NT2/D1 (cell line): ENCODE measurements at regions not wholly inside any gene's neighbourhood (a gene's known extent, or its start where the extent isn't known, plus 50 kb on each side); places are given as distances from the start of the nearest gene placed in this dataset.

Source experiments
- DNase-seq: peaks from one replicate; pipeline ENCODE4 v3.0.0-alpha.2; 2011; ENCODE audit warnings: low read depth, low spot score
- H3K27me3 ChIP-seq: 2 replicates; pipeline ENCODE4 v1.6.0; 2011; ENCODE audit warnings: mild to moderate bottlenecking; ENCODE audit not compliant: insufficient read length, insufficient read depth
- H3K36me3 ChIP-seq: 2 replicates; pipeline ENCODE4 v1.6.1; 2011; ENCODE audit warnings: mild to moderate bottlenecking, low read length, mixed read lengths; ENCODE audit not compliant: insufficient read depth, insufficient read length
- H3K4me1 ChIP-seq: 2 replicates; pipeline ENCODE4 v1.5.1; 2011; ENCODE audit not compliant: insufficient read depth, insufficient read length
- H3K4me3 ChIP-seq: 2 replicates; pipeline ENCODE4 v1.5.1; 2011; ENCODE audit warnings: low read depth; ENCODE audit not compliant: insufficient read length
- H3K9ac ChIP-seq: 2 replicates; pipeline ENCODE4 v1.6.0; 2011; ENCODE audit warnings: low read depth; ENCODE audit not compliant: insufficient read length
- H3K9me3 ChIP-seq: 2 replicates; pipeline ENCODE4 v1.5.1; 2011; ENCODE audit warnings: mild to moderate bottlenecking, low read length; ENCODE audit not compliant: insufficient read depth
- SUZ12 ChIP-seq: IDR thresholded peaks from 2 replicates; pipeline ENCODE4 v1.6.1; 2011; ENCODE audit not compliant: insufficient read length, insufficient read depth; ENCODE audit errors: extremely low read depth
- YY1 ChIP-seq: IDR thresholded peaks from 2 replicates; pipeline ENCODE4 v1.6.1; 2011; ENCODE audit not compliant: insufficient read length, insufficient read depth
- ZNF274 ChIP-seq: IDR thresholded peaks from 2 replicates; pipeline ENCODE4 v1.6.1; 2011; ENCODE audit warnings: mild to moderate bottlenecking, low read depth, low read length

GRCh38 chr10:60508037-60508436 lies 118.4 kb upstream of the ANK3 start:
- Histone ChIP-seq H3K9me3 (no peaks in the 10 kb centered on the region), H3K9ac (no peak overlapping the region), H3K27me3 (no peaks in the 10 kb centered on the region), H3K36me3 (no peaks in the 10 kb centered on the region), H3K4me1 (no peaks in the 10 kb centered on the region), H3K4me3 (no peak overlapping the region)
- DNase-seq: no peak
- TF ChIP-seq YY1 (no peak), ZNF274 (no peak), SUZ12 (no peak)

GRCh38 chr10:60502621-60503020 lies 112.9 kb upstream of the ANK3 start:
- Histone ChIP-seq H3K9ac (no peak overlapping the region), H3K4me1 (no peaks in the 10 kb centered on the region), H3K4me3 (no peak overlapping the region), H3K36me3 (no peaks in the 10 kb centered on the region), H3K27me3 (no peaks in the 10 kb centered on the region), H3K9me3 (no peaks in the 10 kb centered on the region)
- no peak for DNase-seq
- TF ChIP-seq SUZ12 (no peak), ZNF274 (no peak), YY1 (no peak)

GRCh38 chr10:60498985-60499384 lies 109.3 kb upstream of the ANK3 start:
- Histone ChIP-seq H3K27me3 (no peaks in the 10 kb centered on the region), H3K4me1 (no peaks in the 10 kb centered on the region), H3K4me3 (no peak overlapping the region), H3K9ac (no peak overlapping the region), H3K9me3 (no peaks in the 10 kb centered on the region), H3K36me3 (no peaks in the 10 kb centered on the region)
- no peak for DNase-seq
- TF ChIP-seq SUZ12 (no peak), ZNF274 (no peak), YY1 (no peak)

GRCh38 chr10:60497364-60497763 lies 107.7 kb upstream of the ANK3 start:
- Histone ChIP-seq H3K4me3 (no peak overlapping the region), H3K9me3 (no peaks in the 10 kb centered on the region)

GRCh38 chr10:60496181-60496580 lies 106.5 kb upstream of the ANK3 start:
- DNase-seq: no peak
- no peaks in the 10 kb centered on the region for H3K4me1 ChIP-seq
- H3K36me3 ChIP-seq: no peaks in the 10 kb centered on the region
- H3K9me3 ChIP-seq: no peaks in the 10 kb centered on the region
- H3K4me3 ChIP-seq: no peak overlapping the region
- TF ChIP-seq YY1: no peak
- no peak for TF ChIP-seq SUZ12
- no peak for TF ChIP-seq ZNF274
- no peaks in the 10 kb centered on the region for H3K27me3 ChIP-seq
- H3K9ac ChIP-seq: no peak overlapping the region

More at GRCh38 chr10:60497364-60497763, 107.7 kb upstream of the ANK3 start:
- Histone ChIP-seq H3K27me3 (no peaks in the 10 kb centered on the region), H3K9ac (no peak overlapping the region), H3K4me1 (no peaks in the 10 kb centered on the region), H3K36me3 (no peaks in the 10 kb centered on the region)
- TF ChIP-seq ZNF274: no peak
- no peak for TF ChIP-seq SUZ12
- TF ChIP-seq YY1: no peak
- DNase-seq: no peak

- Histone ChIP-seq H3K9ac (no peak overlapping the region), H3K27me3 (no peaks in the 10 kb centered on the region), H3K9me3 (no peaks in the 10 kb centered on the region), H3K4me3 (no peak overlapping the region), H3K36me3 (no peaks in the 10 kb centered on the region), H3K4me1 (no peaks in the 10 kb centered on the region)
- no peak for DNase-seq
- TF ChIP-seq ZNF274 (no peak), SUZ12 (no peak), YY1 (no peak)
These were observed 105.8 kb upstream of the ANK3 start for GRCh38 chr10:60495338-60496055.

- no peak for TF ChIP-seq SUZ12
- no peak for TF ChIP-seq YY1
- no peak for TF ChIP-seq ZNF274
- Histone ChIP-seq H3K4me1 (no peaks in the 10 kb centered on the region), H3K9ac (no peak overlapping the region), H3K4me3 (no peak overlapping the region), H3K27me3 (no peaks in the 10 kb centered on the region), H3K36me3 (no peaks in the 10 kb centered on the region), H3K9me3 (no peaks in the 10 kb centered on the region)
- no peak for DNase-seq
These were observed 105.1 kb upstream of the ANK3 start for GRCh38 chr10:60494774-60495173.

GRCh38 chr10:60491162-60491561 lies 101.5 kb upstream of the ANK3 start:
- Histone ChIP-seq H3K4me1 (no peaks in the 10 kb centered on the region), H3K9me3 (no peaks in the 10 kb centered on the region), H3K4me3 (no peak overlapping the region), H3K36me3 (no peaks in the 10 kb centered on the region), H3K27me3 (no peaks in the 10 kb centered on the region), H3K9ac (no peak overlapping the region)
- no peak for TF ChIP-seq YY1
- TF ChIP-seq ZNF274: no peak
- TF ChIP-seq SUZ12: no peak
- DNase-seq: no peak
